ENCODE measurements at regions not wholly inside any gene's neighbourhood (a gene's known extent, or its start where the extent isn't known, plus 50 kb on each side); places are given as distances from the start of the nearest gene placed in this dataset.
"Not testable (repeated sequence)": the region's sequence is repeated elsewhere in the genome, so short reads cannot be mapped to it uniquely, and the experiment has no call there.

GRCh38 chr5:8828596-8829322 lies 717.1 kb downstream of the SEMA5A start:
- DNase-seq, result no peak

- no peak for DNase-seq
These were observed 716.4 kb downstream of the SEMA5A start for GRCh38 chr5:8829323-8830029.

- no peak for DNase-seq
These were observed 714.6 kb downstream of the SEMA5A start for GRCh38 chr5:8831251-8831650.

GRCh38 chr5:8831854-8832253 lies 714.0 kb downstream of the SEMA5A start:
- no peak for DNase-seq

GRCh38 chr5:8839361-8840055 lies 706.4 kb downstream of the SEMA5A start:
- DNase-seq, result no peak

GRCh38 chr5:8840237-8840636 lies 705.6 kb downstream of the SEMA5A start:
- DNase-seq, result no peak

- not testable (repeated sequence) for DNase-seq
These were observed 705.1 kb downstream of the SEMA5A start for GRCh38 chr5:8840746-8841145.

- peak; percentile 15 for DNase-seq
These were observed 702.8 kb downstream of the SEMA5A start for GRCh38 chr5:8842971-8843551.

- no peak for DNase-seq
These were observed 702.1 kb downstream of the SEMA5A start for GRCh38 chr5:8843771-8844170.

- no peak for DNase-seq
These were observed 701.7 kb downstream of the SEMA5A start for GRCh38 chr5:8844206-8844605.

GRCh38 chr5:8844847-8845246 lies 701.0 kb downstream of the SEMA5A start:
- DNase-seq, result no peak

GRCh38 chr5:8845296-8845695 lies 700.6 kb downstream of the SEMA5A start:
- DNase-seq, result no peak

- DNase-seq, result peak; percentile 45
These were observed 697.5 kb downstream of the SEMA5A start for GRCh38 chr5:8848366-8848765.

GRCh38 chr5:8848997-8849594 lies 696.8 kb downstream of the SEMA5A start:
- DNase-seq, result no peak

GRCh38 chr5:8851101-8851500 lies 694.8 kb downstream of the SEMA5A start:
- no peak for DNase-seq

GRCh38 chr5:8857051-8857450 lies 688.8 kb downstream of the SEMA5A start:
- no peak for DNase-seq

- no peak for DNase-seq
These were observed 684.1 kb downstream of the SEMA5A start for GRCh38 chr5:8861764-8862163.

GRCh38 chr5:8864053-8864452 lies 681.8 kb downstream of the SEMA5A start:
- DNase-seq, result no peak

GRCh38 chr5:8865266-8865665 lies 680.6 kb downstream of the SEMA5A start:
- DNase-seq, result no peak

GRCh38 chr5:8865686-8866374 lies 680.0 kb downstream of the SEMA5A start:
- no peak for DNase-seq

GRCh38 chr5:8868283-8868682 lies 677.6 kb downstream of the SEMA5A start:
- DNase-seq, result no peak

- DNase-seq, result no peak
These were observed 675.9 kb downstream of the SEMA5A start for GRCh38 chr5:8869932-8870331.

All from COR-L47 (cell line).